ENCODE measurements at regions not wholly inside any gene's neighbourhood (a gene's known extent, or its start where the extent isn't known, plus 50 kb on each side); places are given as distances from the start of the nearest gene placed in this dataset.

DNA sequence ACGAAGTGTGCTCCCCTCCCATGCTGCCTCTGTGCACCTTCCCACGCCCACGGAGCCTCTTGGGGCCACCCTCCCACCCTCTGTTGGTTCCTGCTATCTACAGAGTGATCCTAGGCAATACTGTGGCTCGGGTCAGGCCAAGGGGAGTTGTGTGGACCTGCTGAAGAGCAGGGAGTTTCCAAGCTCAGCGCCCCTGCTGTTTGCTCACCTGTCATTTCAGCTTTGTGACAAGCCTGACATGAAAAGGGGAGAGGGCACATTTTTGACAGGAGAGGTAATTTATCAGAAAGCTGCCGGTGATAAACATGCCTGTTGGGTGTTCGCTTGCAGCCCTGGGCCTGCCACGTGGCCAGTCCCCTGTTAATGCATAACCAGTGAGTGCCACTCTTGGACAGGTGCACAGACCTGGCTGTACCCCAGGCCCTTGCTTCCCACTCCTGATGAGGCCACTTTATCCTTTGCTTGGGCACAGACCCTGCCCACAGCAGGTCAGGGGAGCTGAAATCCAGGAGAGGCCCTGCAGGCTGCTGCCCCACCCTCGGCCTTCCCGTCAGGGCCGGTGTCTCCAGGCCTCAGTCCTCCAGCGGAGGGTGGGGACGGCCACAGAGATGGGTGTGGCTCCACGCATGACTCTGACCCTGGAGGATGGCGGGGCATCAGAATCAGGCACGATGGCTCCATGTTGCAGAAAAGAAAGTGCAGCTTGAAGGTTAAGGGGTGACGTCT, 201.5 kb upstream of the GPR12 start:
- Histone ChIP-seq H3K9ac (ENCODE audit: low read depth, low read length) (no peak overlapping the region), H3K36me3 (ENCODE audit: insufficient read depth, low read depth, low read length) (no peaks in the 10 kb centered on the region), H3K4me1 (ENCODE audit: insufficient read depth, low read length) (no peaks in the 10 kb centered on the region; the same call in 1 of the 2 replicates), H3K9me3 (ENCODE audit: insufficient read depth, low read depth, low read length) (no peaks in the 10 kb centered on the region), H3K27ac (ENCODE audit: low read length) (no peak overlapping the region), H3K27me3 (ENCODE audit: insufficient read depth, low read length) (no peaks in the 10 kb centered on the region), H3K4me3 (ENCODE audit: low read length) (no peak overlapping the region)

DNA sequence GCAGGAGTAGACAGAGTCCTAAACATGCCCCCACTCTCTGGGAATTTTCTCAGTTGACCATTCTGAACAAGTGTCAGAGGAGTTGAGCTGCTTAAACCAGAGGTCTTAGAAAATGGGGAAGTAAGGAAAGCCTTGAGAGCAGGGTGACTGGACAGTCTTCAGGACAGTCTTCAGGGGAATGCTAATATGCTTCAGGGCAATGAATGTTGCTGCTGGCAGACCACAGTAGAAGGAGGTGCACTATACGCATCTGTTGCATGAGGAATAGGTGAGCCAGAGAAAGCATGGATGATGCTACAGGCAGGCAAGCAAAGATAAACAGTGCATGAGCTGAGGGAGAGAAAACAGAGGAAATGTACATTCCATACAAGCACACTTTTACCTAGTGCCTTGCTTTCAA, 196.6 kb upstream of the GPR12 start:
- H3K4me3 ChIP-seq (ENCODE audit: low read length): no peak overlapping the region
- H3K27me3 ChIP-seq (ENCODE audit: insufficient read depth, low read length): no peaks in the 10 kb centered on the region
- no peak overlapping the region for H3K9ac ChIP-seq (ENCODE audit: low read depth, low read length)
- H3K4me1 ChIP-seq (ENCODE audit: insufficient read depth, low read length): no peaks in the 10 kb centered on the region
- H3K9me3 ChIP-seq (ENCODE audit: insufficient read depth, low read depth, low read length): no peaks in the 10 kb centered on the region
- no peaks in the 10 kb centered on the region for H3K36me3 ChIP-seq (ENCODE audit: insufficient read depth, low read depth, low read length)
- no peak overlapping the region for H3K27ac ChIP-seq (ENCODE audit: low read length)

DNA sequence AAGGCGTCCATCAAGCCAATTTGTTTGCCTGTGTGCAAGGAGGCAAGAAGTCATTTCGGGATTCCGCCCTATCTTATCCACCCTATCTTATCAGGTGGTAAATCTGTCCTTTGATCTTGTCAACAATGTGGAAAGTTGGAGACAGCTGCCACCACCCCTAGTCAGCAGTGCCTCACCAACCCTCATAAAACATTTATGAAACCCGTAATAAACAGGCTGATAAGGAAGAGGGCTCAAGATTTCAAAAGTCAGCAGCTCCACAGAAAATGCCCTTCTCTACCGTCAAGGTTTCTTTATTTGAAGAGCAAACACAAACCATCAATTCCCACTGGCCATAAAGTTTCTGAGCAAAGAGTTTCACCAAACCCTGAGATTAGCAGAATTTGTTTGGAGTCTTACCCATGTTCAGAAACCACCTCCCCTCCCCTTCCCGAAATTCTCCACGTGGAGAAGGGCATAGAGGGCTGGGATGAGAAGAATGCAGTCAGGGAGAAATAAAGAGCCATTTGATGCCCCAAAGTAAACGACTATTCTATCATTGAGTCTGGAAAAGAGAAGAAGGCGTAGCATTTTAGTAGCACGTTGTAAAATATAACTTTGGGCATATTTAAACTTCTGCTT, 196.0 kb upstream of the GPR12 start:
- Histone ChIP-seq H3K27ac (ENCODE audit: low read length) (no peak overlapping the region), H3K4me1 (ENCODE audit: insufficient read depth, low read length) (no peaks in the 10 kb centered on the region), H3K36me3 (ENCODE audit: insufficient read depth, low read depth, low read length) (no peaks in the 10 kb centered on the region)

GRCh38 chr13:26954976-26955375, 194.4 kb upstream of the GPR12 start:
- Histone ChIP-seq H3K9ac (ENCODE audit: low read depth, low read length) (no peak overlapping the region), H3K27me3 (ENCODE audit: insufficient read depth, low read length) (no peaks in the 10 kb centered on the region), H3K4me1 (ENCODE audit: insufficient read depth, low read length) (no peaks in the 10 kb centered on the region), H3K9me3 (ENCODE audit: insufficient read depth, low read depth, low read length) (no peaks in the 10 kb centered on the region), H3K36me3 (ENCODE audit: insufficient read depth, low read depth, low read length) (no peaks in the 10 kb centered on the region), H3K4me3 (ENCODE audit: low read length) (no peak overlapping the region), H3K27ac (ENCODE audit: low read length) (no peak overlapping the region)

More for the DNA sequence above, 196.0 kb upstream of the GPR12 start:
- Histone ChIP-seq H3K9ac (ENCODE audit: low read depth, low read length) (no peak overlapping the region), H3K9me3 (ENCODE audit: insufficient read depth, low read depth, low read length) (no peaks in the 10 kb centered on the region), H3K27me3 (ENCODE audit: insufficient read depth, low read length) (no peaks in the 10 kb centered on the region), H3K4me3 (ENCODE audit: low read length) (no peak overlapping the region)

DNA sequence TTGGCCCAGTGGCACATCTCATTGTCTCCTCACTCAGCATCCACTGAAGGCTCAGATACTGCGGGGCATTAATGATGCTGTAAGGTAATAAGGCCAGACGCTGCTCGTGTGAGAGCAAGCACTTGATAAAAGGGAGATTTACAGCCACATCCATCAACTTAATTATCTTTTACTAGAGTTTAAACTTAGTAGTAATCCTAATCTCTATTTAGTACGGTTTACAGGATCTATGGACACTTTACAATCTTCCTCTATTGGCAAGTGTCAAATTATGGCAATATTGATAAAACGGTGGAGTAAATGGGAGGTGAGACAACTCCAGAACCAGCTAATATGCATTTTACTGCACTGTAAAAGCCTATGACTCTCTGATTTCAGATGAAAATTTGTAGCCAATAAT, 192.7 kb upstream of the GPR12 start:
- no peak overlapping the region for H3K9ac ChIP-seq (ENCODE audit: low read depth, low read length)

DNA sequence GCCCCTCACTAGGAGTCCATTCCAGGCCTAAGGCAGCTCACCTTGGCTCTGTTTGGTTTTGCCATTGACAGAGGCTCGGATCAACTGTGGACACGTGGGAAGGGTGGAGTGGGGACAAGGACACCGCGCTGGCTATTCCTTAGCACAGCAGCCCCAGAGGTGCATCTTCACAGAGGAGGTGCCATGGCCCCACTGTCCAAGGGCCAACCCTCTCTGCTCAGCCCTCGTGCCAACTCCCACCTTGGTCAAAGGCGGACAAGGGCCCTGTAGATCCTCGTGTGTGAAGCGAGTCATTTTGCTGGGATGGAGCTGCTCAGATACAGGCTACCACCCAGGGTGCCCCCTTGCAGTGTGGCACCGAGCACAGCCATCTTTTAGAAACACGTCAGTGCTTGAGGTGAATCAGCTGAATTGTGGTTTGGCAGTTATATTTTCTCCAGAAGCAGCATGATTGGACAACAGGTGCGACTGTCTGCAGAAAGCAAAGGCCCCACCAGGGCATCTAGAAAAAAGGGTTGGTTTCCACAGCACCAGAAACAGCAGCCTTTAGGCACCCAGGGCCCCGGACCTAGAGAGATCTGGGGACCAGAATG, 192.1 kb upstream of the GPR12 start:
- Histone ChIP-seq H3K4me1 (ENCODE audit: insufficient read depth, low read length) (no peaks in the 10 kb centered on the region), H3K4me3 (ENCODE audit: low read length) (no peak overlapping the region)

More for the DNA sequence above, 192.7 kb upstream of the GPR12 start:
- H3K27me3 ChIP-seq (ENCODE audit: insufficient read depth, low read length): no peaks in the 10 kb centered on the region
- H3K27ac ChIP-seq (ENCODE audit: low read length): no peak overlapping the region
- no peaks in the 10 kb centered on the region for H3K36me3 ChIP-seq (ENCODE audit: insufficient read depth, low read depth, low read length)
- H3K4me3 ChIP-seq (ENCODE audit: low read length): no peak overlapping the region
- no peaks in the 10 kb centered on the region for H3K4me1 ChIP-seq (ENCODE audit: insufficient read depth, low read length)
- H3K9me3 ChIP-seq (ENCODE audit: insufficient read depth, low read depth, low read length): no peaks in the 10 kb centered on the region

DNA sequence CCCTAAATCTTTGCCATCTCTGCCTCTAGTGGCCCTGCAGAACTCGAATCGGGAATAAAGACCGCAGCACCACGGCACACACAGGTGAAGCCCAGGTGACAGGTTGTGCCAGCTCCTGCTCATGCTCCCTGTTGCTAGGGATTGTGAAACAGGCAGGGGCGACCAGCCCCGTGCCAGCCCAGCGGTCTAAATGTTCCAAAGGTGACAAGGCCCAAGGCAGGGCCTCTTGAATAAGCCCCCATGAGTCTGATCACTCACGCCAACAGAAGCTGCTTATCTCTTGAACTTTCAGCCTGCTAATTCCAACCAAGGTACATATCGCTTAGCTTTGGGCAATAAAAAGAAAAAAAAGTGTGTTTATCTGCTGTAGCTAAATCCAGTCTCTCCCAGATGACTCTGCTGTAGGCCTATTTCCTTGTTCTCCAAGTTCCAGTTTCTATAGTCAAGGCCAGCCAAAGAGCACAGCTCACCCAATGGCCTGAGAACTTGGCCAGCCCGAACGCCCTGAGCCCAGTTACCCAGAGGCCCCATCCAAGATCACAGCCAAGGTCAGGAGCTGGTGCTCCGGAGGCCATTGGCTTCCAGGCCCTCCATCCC, 191.1 kb upstream of the GPR12 start:
- H3K9ac ChIP-seq (ENCODE audit: low read depth, low read length): no peak overlapping the region
- H3K36me3 ChIP-seq (ENCODE audit: insufficient read depth, low read depth, low read length): no peaks in the 10 kb centered on the region
- no peak overlapping the region for H3K27ac ChIP-seq (ENCODE audit: low read length)

More for the DNA sequence above, 192.1 kb upstream of the GPR12 start:
- no peak overlapping the region for H3K27ac ChIP-seq (ENCODE audit: low read length)
- no peaks in the 10 kb centered on the region for H3K9me3 ChIP-seq (ENCODE audit: insufficient read depth, low read depth, low read length)
- no peaks in the 10 kb centered on the region for H3K27me3 ChIP-seq (ENCODE audit: insufficient read depth, low read length)
- H3K9ac ChIP-seq (ENCODE audit: low read depth, low read length): no peak overlapping the region
- no peaks in the 10 kb centered on the region for H3K36me3 ChIP-seq (ENCODE audit: insufficient read depth, low read depth, low read length)

DNA sequence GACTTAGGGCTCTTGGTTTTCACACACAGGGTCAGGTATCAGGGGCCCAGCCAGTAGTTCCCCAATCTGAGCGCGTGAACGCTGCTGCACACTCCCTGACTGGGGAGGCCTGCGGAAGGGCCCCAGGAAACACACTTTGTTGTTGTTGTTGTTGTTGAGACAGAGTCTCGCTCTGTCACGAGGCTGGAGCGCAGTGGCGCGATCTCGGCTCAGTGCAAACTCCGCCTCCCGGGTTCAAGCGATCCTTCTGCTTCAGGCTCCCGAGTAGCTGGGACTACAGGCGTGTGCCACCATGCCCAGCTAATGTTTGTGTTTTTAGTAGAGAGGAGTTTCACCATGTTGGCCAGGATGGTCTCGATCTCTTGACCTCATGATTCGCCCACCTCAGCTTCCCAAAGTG, 190.4 kb upstream of the GPR12 start:
- no peaks in the 10 kb centered on the region for H3K27me3 ChIP-seq (ENCODE audit: insufficient read depth, low read length)
- no peak overlapping the region for H3K4me3 ChIP-seq (ENCODE audit: low read length)
- no peak overlapping the region for H3K9ac ChIP-seq (ENCODE audit: low read depth, low read length)
- no peak overlapping the region for H3K27ac ChIP-seq (ENCODE audit: low read length)
- H3K9me3 ChIP-seq (ENCODE audit: insufficient read depth, low read depth, low read length): no peaks in the 10 kb centered on the region
- H3K4me1 ChIP-seq (ENCODE audit: insufficient read depth, low read length): no peaks in the 10 kb centered on the region
- H3K36me3 ChIP-seq (ENCODE audit: insufficient read depth, low read depth, low read length): no peaks in the 10 kb centered on the region

More for the DNA sequence above, 191.1 kb upstream of the GPR12 start:
- Histone ChIP-seq H3K4me3 (ENCODE audit: low read length) (no peak overlapping the region), H3K4me1 (ENCODE audit: insufficient read depth, low read length) (no peaks in the 10 kb centered on the region), H3K27me3 (ENCODE audit: insufficient read depth, low read length) (no peaks in the 10 kb centered on the region), H3K9me3 (ENCODE audit: insufficient read depth, low read depth, low read length) (no peaks in the 10 kb centered on the region)

- no peak overlapping the region for H3K9ac ChIP-seq (ENCODE audit: low read depth, low read length)
Observed at GRCh38 chr13:26950546-26950945, 190.0 kb upstream of the GPR12 start.

DNA sequence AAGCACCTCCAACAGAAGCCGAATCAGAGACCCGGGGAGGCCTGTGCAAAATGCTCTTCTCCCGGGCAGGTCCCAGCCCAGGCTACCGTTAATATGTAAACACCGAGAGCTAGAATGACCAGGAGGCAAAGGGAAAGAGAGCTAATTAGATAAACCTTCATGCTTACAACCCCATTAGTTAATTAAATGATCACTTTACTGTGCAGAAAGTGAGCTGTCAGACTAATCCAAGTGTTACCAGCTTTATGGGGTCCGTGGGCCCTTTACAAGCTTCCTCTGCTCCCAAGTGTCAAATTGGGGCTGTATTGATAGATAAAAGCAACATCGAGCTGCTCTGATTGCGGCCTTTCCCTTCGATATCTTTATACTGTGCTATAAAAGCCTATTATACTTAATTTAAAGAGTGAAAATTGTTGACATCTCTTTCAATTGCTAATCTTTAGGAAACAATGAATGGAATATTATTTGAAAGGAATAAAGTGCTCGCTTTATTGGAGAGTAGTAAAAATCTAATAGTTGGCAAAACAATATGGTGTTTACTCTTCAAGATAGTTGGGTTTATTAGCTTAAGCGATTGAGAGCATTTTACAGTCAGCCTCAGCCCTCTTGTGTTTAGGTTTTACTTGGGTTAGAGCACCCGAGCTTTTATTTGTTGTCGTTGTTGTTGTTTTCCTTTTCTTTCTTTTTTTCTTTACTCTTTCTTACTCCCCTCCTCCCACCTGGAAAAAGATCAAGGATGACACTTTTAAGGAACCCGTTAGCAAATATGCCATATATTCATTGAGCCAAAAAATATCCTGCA, 189.3 kb upstream of the GPR12 start:
- Histone ChIP-seq H3K36me3 (ENCODE audit: insufficient read depth, low read depth, low read length) (no peaks in the 10 kb centered on the region), H3K4me3 (ENCODE audit: low read length) (no peak overlapping the region), H3K9me3 (ENCODE audit: insufficient read depth, low read depth, low read length) (no peaks in the 10 kb centered on the region), H3K27me3 (ENCODE audit: insufficient read depth, low read length) (no peaks in the 10 kb centered on the region), H3K27ac (ENCODE audit: low read length) (no peak overlapping the region), H3K9ac (ENCODE audit: low read depth, low read length) (no peak overlapping the region), H3K4me1 (ENCODE audit: insufficient read depth, low read length) (no peaks in the 10 kb centered on the region)

More at GRCh38 chr13:26950546-26950945, 190.0 kb upstream of the GPR12 start:
- Histone ChIP-seq H3K4me3 (ENCODE audit: low read length) (no peak overlapping the region), H3K4me1 (ENCODE audit: insufficient read depth, low read length) (no peaks in the 10 kb centered on the region), H3K36me3 (ENCODE audit: insufficient read depth, low read depth, low read length) (no peaks in the 10 kb centered on the region), H3K27ac (ENCODE audit: low read length) (no peak overlapping the region), H3K9me3 (ENCODE audit: insufficient read depth, low read depth, low read length) (no peaks in the 10 kb centered on the region), H3K27me3 (ENCODE audit: insufficient read depth, low read length) (no peaks in the 10 kb centered on the region)

GRCh38 chr13:26948353-26948752, 187.8 kb upstream of the GPR12 start:
- Histone ChIP-seq H3K27me3 (ENCODE audit: insufficient read depth, low read length) (no peaks in the 10 kb centered on the region), H3K4me1 (ENCODE audit: insufficient read depth, low read length) (no peaks in the 10 kb centered on the region), H3K27ac (ENCODE audit: low read length) (no peak overlapping the region), H3K9ac (ENCODE audit: low read depth, low read length) (no peak overlapping the region), H3K4me3 (ENCODE audit: low read length) (no peak overlapping the region), H3K36me3 (ENCODE audit: insufficient read depth, low read depth, low read length) (no peaks in the 10 kb centered on the region), H3K9me3 (ENCODE audit: insufficient read depth, low read depth, low read length) (no peaks in the 10 kb centered on the region)

Measured in iPS-20b (cell line).